ENCODE measurements at regions not wholly inside any gene's neighbourhood (a gene's known extent, or its start where the extent isn't known, plus 50 kb on each side); places are given as distances from the start of the nearest gene placed in this dataset.
"Not testable (repeated sequence)": the region's sequence is repeated elsewhere in the genome, so short reads cannot be mapped to it uniquely, and the experiment has no call there.

GRCh38 chr10:25713894-25714240 is 220.2 kb upstream of the MYO3A start:
- DNase-seq (ENCODE audit: low spot score), result no peak

- DNase-seq (ENCODE audit: low spot score), result no peak
These were observed 209.8 kb upstream of the MYO3A start for GRCh38 chr10:25724241-25724640.

- peak; percentile 9 for DNase-seq (ENCODE audit: low spot score)
These were observed 207.9 kb upstream of the MYO3A start for GRCh38 chr10:25725917-25726716.

- DNase-seq (ENCODE audit: low spot score), result no peak
These were observed 195.3 kb upstream of the MYO3A start for GRCh38 chr10:25738776-25739175.

- DNase-seq (ENCODE audit: low spot score), result no peak
These were observed 190.2 kb upstream of the MYO3A start for GRCh38 chr10:25743832-25744231.

GRCh38 chr10:25744574-25744973 is 189.5 kb upstream of the MYO3A start:
- DNase-seq (ENCODE audit: low spot score), result no peak

- DNase-seq (ENCODE audit: low spot score), result no peak
These were observed 188.1 kb upstream of the MYO3A start for GRCh38 chr10:25745976-25746375.

- DNase-seq (ENCODE audit: low spot score), result no peak
These were observed 186.9 kb upstream of the MYO3A start for GRCh38 chr10:25747084-25747483.

GRCh38 chr10:25748509-25748908 is 185.5 kb upstream of the MYO3A start:
- DNase-seq (ENCODE audit: low spot score), result no peak

- no peak for DNase-seq (ENCODE audit: low spot score)
These were observed 180.3 kb upstream of the MYO3A start for GRCh38 chr10:25753776-25754175.

GRCh38 chr10:25755874-25756273 is 178.2 kb upstream of the MYO3A start:
- not testable (repeated sequence) for DNase-seq (ENCODE audit: low spot score)

GRCh38 chr10:25756784-25757183 is 177.2 kb upstream of the MYO3A start:
- no peak for DNase-seq (ENCODE audit: low spot score)

- DNase-seq (ENCODE audit: low spot score), result no peak
These were observed 176.0 kb upstream of the MYO3A start for GRCh38 chr10:25758041-25758457.

- no peak for DNase-seq (ENCODE audit: low spot score)
These were observed 175.5 kb upstream of the MYO3A start for GRCh38 chr10:25758511-25758910.

GRCh38 chr10:25761937-25762336 is 172.1 kb upstream of the MYO3A start:
- DNase-seq (ENCODE audit: low spot score), result no peak

- DNase-seq (ENCODE audit: low spot score), result no peak
These were observed 167.8 kb upstream of the MYO3A start for GRCh38 chr10:25766213-25766612.

GRCh38 chr10:25766687-25767221 is 167.3 kb upstream of the MYO3A start:
- no peak for DNase-seq (ENCODE audit: low spot score)

- no peak for DNase-seq (ENCODE audit: low spot score)
These were observed 165.9 kb upstream of the MYO3A start for GRCh38 chr10:25768167-25768566.

GRCh38 chr10:25778646-25779045 is 155.4 kb upstream of the MYO3A start:
- DNase-seq (ENCODE audit: low spot score), result no peak

GRCh38 chr10:25786161-25786560 is 147.9 kb upstream of the MYO3A start:
- no peak for DNase-seq (ENCODE audit: low spot score)

- no peak for DNase-seq (ENCODE audit: low spot score)
These were observed 147.1 kb upstream of the MYO3A start for GRCh38 chr10:25786899-25787298.

GRCh38 chr10:25797888-25798429 is 136.1 kb upstream of the MYO3A start:
- no peak for DNase-seq (ENCODE audit: low spot score)

- no peak for DNase-seq (ENCODE audit: low spot score)
These were observed 129.5 kb upstream of the MYO3A start for GRCh38 chr10:25804505-25804904.

- DNase-seq (ENCODE audit: low spot score), result no peak
These were observed 128.0 kb upstream of the MYO3A start for GRCh38 chr10:25805986-25806385.

Measured in CD4-positive, alpha-beta T cell treated with Interleukin-15 for 4 hours (primary cell).